GM23338 (cell line): ENCODE measurements at regions not wholly inside any gene's neighbourhood (a gene's known extent, or its start where the extent isn't known, plus 50 kb on each side); places are given as distances from the start of the nearest gene placed in this dataset.

Source experiments
- CREB1 ChIP-seq: fragments of 250-450 bp; sonication (Bioruptor Pico); IDR thresholded peaks from 2 replicates; pipeline ENCODE4 v1.5.0; 2020; ENCODE audit warnings: low read depth, mild to moderate bottlenecking, moderate library complexity
- CTCF ChIP-seq, 2 experiments: fragments of 200-600 bp in 1 of 2; sonication (generic) in 1 of 2; conservative IDR thresholded peaks; 2 replicates each; pipeline versions ENCODE4 v1.5.1 to v1.6.1; 2016 to 2017; ENCODE audit warnings: antibody characterized with exemption in 2 of 2, low read depth in 2 of 2, mild to moderate bottlenecking in 2 of 2, moderate library complexity in 1 of 2
- ETS1 ChIP-seq: IDR thresholded peaks from 2 replicates; pipeline ENCODE4 v1.6.1; 2016; ENCODE audit warnings: antibody characterized with exemption
- EZH2 ChIP-seq: fragments of 200-600 bp; sonication (generic); IDR thresholded peaks from one replicate; pipeline ENCODE4 v1.8.0; 2017; ENCODE audit warnings: antibody characterized with exemption, mild to moderate bottlenecking, low read depth; ENCODE audit not compliant: unreplicated experiment
- EZH2phosphoT487 ChIP-seq: fragments of 200-600 bp; sonication (generic); IDR thresholded peaks from one replicate; pipeline ENCODE4 v1.8.1; 2018; ENCODE audit warnings: antibody characterized with exemption; ENCODE audit not compliant: unreplicated experiment
- JUNB ChIP-seq: IDR thresholded peaks from one replicate; pipeline ENCODE4 v1.6.1; 2016; ENCODE audit warnings: antibody characterized with exemption; ENCODE audit not compliant: unreplicated experiment
- NANOG ChIP-seq: IDR thresholded peaks from 2 replicates; pipeline ENCODE4 v1.6.1; 2016; ENCODE audit warnings: antibody characterized with exemption, borderline replicate concordance
- POLR2AphosphoS5 ChIP-seq: IDR thresholded peaks from 2 replicates; pipeline ENCODE4 v1.6.1; 2016; ENCODE audit warnings: antibody characterized with exemption, low read depth
- REST ChIP-seq: IDR thresholded peaks from one replicate; pipeline ENCODE4 v1.6.1; 2018; ENCODE audit warnings: antibody characterized with exemption; ENCODE audit not compliant: unreplicated experiment
- STAT1 ChIP-seq: IDR thresholded peaks from one replicate; pipeline ENCODE4 v1.6.1; 2016; ENCODE audit warnings: antibody characterized with exemption; ENCODE audit not compliant: unreplicated experiment
- ZNF114 ChIP-seq: fragments of 250-450 bp; sonication (Bioruptor Pico); IDR thresholded peaks from 2 replicates; pipeline ENCODE4 v1.5.0; 2020; ENCODE audit warnings: mild to moderate bottlenecking, moderate library complexity
- ZNF331 ChIP-seq: fragments of 250-450 bp; sonication (Bioruptor Pico); IDR thresholded peaks from 2 replicates; pipeline ENCODE4 v1.5.0; 2020; ENCODE audit warnings: low read depth, mild to moderate bottlenecking, moderate library complexity
- ZNF462 ChIP-seq: fragments of 250-450 bp; sonication (Bioruptor Pico); IDR thresholded peaks from 2 replicates; pipeline ENCODE4 v1.5.0; 2020; ENCODE audit warnings: mild to moderate bottlenecking, moderate library complexity

- TF ChIP-seq CTCF (conservative IDR thresholded peaks at IDR 0.05; ENCODE audit: low read depth in 2 of 2) (no peak), POLR2AphosphoS5 (no peak), EZH2 (no peak), REST (no peak), CREB1 (no peak), ZNF114 (CRISPR knock-in tag) (no peak), ETS1 (no peak), JUNB (no peak), EZH2phosphoT487 (no peak), ZNF462 (CRISPR knock-in tag) (no peak), ZNF331 (no peak), STAT1 (no peak), NANOG (no peak)
Observed at GRCh38 chr1:29625084-29625420, 388.7 kb downstream of the PTPRU start.
